Epithelial cell of esophagus (primary cell): ENCODE measurements at regions not wholly inside any gene's neighbourhood (a gene's known extent, or its start where the extent isn't known, plus 50 kb on each side); places are given as distances from the start of the nearest gene placed in this dataset.

Experiments
- DNase-seq: peaks from one replicate; pipeline ENCODE4 v3.0.0; 2010; ENCODE audit warnings: low read depth
- H3K4me3 ChIP-seq: 2 replicates; pipeline ENCODE4 v1.5.1; 2011; ENCODE audit warnings: mild to moderate bottlenecking, low read length, control low read depth
- TF ChIP-seq, protein P1 (sequence below): IDR thresholded peaks from 2 replicates; pipeline ENCODE4 v1.5.1; 2011; ENCODE audit warnings: low read depth, mild to moderate bottlenecking, low read length, control low read depth, inconsistent platforms; ENCODE audit not compliant: insufficient read depth; ENCODE audit errors: missing control alignments

DNA sequence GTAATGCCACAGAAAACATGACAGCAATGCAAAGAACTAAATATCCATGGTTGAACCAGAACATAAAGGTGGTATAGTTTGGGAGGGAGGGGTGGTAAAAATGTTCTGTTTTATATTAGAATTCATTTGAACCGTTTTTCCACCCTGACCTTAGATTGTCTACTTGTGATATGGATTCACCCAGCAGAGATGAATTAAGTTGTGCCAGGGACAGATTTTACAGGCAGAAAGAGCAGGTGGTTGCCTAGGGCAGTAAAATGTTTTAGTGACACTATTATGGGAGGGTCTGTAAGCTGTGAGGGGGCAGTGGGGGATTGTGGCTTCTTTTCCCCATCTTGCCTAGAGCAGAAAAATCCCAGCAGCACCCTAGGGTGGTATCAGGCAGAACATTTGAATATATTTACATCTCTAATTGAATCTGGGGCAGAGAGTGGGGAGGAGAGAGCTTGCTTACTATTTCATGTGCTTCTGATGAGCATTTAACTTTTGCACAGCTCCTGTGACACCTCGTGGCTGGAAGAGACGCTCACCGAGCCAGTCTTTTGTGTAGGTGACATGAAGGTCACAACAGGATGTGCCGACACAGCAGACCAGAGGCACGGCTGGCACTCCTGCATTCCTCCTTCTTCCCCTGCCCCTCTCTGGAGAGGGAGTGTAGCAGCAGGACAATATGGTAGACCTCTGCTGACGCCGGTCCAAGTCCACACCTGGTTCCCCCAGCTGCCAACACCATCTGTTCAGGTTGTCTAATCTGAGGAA lies 452.3 kb downstream of the IRS2 start:
- no peak overlapping the region for H3K4me3 ChIP-seq
- TF ChIP-seq, protein P1, sequence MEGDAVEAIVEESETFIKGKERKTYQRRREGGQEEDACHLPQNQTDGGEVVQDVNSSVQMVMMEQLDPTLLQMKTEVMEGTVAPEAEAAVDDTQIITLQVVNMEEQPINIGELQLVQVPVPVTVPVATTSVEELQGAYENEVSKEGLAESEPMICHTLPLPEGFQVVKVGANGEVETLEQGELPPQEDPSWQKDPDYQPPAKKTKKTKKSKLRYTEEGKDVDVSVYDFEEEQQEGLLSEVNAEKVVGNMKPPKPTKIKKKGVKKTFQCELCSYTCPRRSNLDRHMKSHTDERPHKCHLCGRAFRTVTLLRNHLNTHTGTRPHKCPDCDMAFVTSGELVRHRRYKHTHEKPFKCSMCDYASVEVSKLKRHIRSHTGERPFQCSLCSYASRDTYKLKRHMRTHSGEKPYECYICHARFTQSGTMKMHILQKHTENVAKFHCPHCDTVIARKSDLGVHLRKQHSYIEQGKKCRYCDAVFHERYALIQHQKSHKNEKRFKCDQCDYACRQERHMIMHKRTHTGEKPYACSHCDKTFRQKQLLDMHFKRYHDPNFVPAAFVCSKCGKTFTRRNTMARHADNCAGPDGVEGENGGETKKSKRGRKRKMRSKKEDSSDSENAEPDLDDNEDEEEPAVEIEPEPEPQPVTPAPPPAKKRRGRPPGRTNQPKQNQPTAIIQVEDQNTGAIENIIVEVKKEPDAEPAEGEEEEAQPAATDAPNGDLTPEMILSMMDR = no peak
- DNase-seq = no peak

DNA sequence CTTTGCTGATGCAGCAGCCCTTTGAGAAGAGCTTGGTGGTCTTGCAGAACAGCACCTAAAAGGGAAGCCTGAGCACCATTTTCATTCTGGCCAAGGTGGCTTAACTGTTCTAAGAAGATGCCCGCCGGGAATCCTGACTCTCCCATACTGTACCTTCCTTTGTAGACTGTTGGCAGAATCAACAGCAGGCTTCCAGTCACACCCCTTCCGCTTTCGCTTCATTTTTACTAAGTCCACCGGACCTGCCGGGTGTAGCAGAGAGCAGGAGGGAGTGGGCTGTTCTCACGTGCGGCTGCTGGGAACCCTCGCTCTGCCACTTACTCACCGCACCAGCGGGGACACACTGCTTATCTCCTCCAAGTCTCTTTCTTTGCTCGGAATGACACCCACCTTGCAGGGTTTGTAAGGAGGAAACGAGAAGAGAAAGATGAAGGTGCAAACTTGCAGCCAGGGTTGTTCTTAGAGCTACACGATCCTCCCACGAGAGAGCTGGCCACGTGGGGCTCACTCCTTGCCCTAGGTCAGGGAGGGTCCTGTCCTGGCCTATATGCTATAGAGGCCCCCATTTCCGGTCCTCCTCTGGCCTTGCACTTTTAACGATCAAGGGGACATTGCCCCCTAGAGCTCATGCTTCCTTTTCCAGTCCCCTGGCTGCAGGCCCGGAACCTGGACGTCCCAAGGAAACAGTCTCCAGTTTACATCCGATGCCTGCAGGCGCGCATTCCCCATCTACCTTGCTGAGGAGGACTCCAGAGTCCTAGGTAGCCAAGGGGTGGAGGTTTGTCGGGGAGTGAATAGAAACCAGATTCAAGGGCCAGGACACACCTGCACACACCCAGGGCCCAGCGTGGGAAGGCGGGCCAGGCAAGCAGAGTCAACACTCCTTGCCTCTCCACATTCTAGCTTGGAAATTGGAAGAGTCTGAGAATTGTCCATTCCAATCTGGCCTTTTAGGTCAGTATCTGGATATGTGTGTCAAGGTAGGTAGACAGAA lies 453.6 kb downstream of the IRS2 start:
- DNase-seq = no peak
- no peak overlapping the region for H3K4me3 ChIP-seq
- TF ChIP-seq, protein P1 = no peak

DNA sequence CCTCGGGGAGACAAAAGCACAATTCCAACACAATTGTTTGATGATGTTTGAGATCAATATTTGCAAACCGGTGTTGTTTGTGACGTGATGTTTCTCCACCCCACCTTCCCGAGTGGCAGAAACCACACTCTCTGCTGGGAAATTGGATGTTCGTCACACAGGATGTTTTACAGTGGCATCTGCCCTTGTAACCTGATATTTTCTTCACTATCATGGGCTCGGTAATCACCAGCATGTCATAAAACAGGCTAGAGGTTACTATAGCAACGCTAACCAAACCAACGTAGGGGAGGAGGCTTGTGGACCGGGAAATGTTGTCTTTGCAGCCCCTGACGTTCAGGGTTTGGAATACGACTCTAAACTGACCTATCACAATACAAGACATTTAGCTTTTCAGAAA lies 454.5 kb downstream of the IRS2 start:
- no peak for DNase-seq
- H3K4me3 ChIP-seq = no peak overlapping the region
- TF ChIP-seq, protein P1 = no peak

DNA sequence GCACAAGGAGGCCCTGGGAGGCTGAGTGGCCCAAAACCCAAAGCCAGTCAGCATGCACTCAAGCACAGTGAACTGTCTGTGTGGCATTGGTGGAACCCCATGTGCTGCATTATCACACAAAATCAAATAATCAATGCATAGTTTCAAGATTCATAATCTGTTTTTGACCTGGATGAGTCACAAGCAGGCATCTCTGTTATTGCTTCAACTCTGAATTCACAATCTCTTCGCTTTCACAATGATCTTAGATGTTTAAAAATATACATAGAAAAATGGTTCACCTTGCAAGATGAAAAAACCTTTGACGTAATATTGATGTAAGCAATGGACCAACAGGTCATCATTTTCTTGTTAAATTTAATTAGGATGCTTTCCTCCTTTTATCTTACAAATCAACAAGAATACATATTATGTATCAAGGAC lies 455.4 kb downstream of the IRS2 start:
- no peak overlapping the region for H3K4me3 ChIP-seq
- TF ChIP-seq, protein P1 = no peak
- DNase-seq = peak; percentile 39

DNA sequence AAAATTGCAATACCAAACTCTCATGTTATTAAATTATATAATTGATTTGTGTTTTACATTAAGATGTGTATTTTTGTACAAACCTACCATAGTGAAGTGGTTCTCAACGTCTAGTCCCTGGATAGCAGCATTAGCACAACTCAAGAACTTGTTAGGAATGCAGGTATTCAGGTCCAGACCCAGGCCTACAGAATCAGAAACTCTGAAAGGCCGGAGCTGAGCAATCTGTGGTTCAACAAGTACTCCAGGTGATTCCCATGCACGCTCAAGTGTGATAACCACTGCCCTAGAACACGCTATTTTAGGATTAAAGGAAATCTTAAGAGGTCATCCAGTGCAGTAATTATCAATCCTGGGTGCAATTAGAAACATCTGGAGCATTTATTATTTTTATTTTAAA lies 456.3 kb downstream of the IRS2 start:
- no peak for DNase-seq

DNA sequence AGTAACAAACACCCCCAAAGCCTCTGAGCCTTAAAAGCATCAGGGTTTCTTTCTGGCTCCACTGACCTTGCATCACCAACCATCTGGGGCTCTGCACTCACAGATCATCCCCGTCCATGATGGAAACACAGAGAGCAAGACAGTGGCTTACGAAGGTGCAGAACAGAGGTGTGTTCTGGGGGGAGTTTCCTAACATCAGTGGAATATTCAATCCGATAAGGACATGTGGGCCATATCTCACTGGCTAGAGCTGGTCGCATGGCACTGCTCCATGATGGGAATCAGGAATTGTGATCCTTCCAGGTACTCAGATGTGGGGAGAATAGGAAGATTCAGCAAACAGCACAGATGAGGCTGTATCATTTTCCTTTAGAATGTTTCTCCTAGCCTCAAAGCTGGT lies 457.2 kb downstream of the IRS2 start:
- TF ChIP-seq, protein P1 = no peak
- H3K4me3 ChIP-seq = no peak overlapping the region
- DNase-seq = no peak

More for the DNA sequence above, 456.3 kb downstream of the IRS2 start:
- H3K4me3 ChIP-seq = no peak overlapping the region
- TF ChIP-seq, protein P1 = no peak
